HepG2 (cell line): ENCODE measurements at regions not wholly inside any gene's neighbourhood (a gene's known extent, or its start where the extent isn't known, plus 50 kb on each side); places are given as distances from the start of the nearest gene placed in this dataset.

Experiments used
- ATAC-seq: fragments of 200-7000 bp; cut with Tn5 transposase; 3 replicates; pipeline ENCODE4 v1.9.1; 2020; ENCODE audit warnings: mild to moderate bottlenecking, moderate library complexity
- BruUV-seq: library from RNA; stranded (reverse); fragments of 400-500 nt; replicated peaks from 2 replicates; lab custom pipeline; 2021; lab: Mats Ljungman, UMichigan
- CTCF ChIA-PET: fragments of 300-600 bp; formaldehyde crosslinking; extraction: SDS; loops from one replicate; lab custom pipeline; 2021; ENCODE audit warnings: low total read pairs, inconsistent platforms, low intra/inter-chr PET ratio; lab: Yijun Ruan, JAX
- POLR2A ChIA-PET: fragments of 350-600 bp; sonication (Branson Sonifier 250); formaldehyde crosslinking; loops from one replicate; lab custom pipeline; 2020; ENCODE audit warnings: antibody characterized with exemption, inconsistent platforms; lab: Yijun Ruan, JAX
- DNase-seq: peaks from one replicate; pipeline ENCODE4 v3.0.0-alpha.2; 2015; ENCODE audit warnings: low spot score
- FAIRE-seq: peaks from 3 replicates; lab custom pipeline; 2011; peaks lifted over from hg19 to GRCh38; lab: Jason Lieb, UNC
- H2AFZ ChIP-seq: one replicate; pipeline ENCODE4 v1.6.1; 2011; ENCODE audit warnings: low read length, inconsistent platforms
- H3K27ac ChIP-seq: fragments of 300-600 bp; 3 replicates; pipeline ENCODE4 v1.8.0; 2011; ENCODE audit warnings: mixed run types, mild to moderate bottlenecking, mixed read lengths, low read length, inconsistent platforms; ENCODE audit not compliant: insufficient read depth; ENCODE audit errors: extremely low read length
- H3K27me3 ChIP-seq, 2 experiments: fragments of 200-600 bp in 1 of 2; 2 replicates in 1 of 2; 3 replicates in 1 of 2; pipeline versions ENCODE4 v1.6.0 to v1.8.0; 2011; ENCODE audit warnings: low read length in 2 of 2, mild to moderate bottlenecking in 2 of 2, moderate library complexity in 2 of 2, inconsistent platforms in 1 of 2; ENCODE audit not compliant: insufficient read depth in 2 of 2, control insufficient read depth in 1 of 2
- H3K36me3 ChIP-seq, 2 experiments: fragments of 200-600 bp in 1 of 2; replicated peaks in 1 of 2; 2 replicates in 1 of 2; 3 replicates in 1 of 2; pipeline versions ENCODE4 v1.5.1 to v1.8.0; 2011; ENCODE audit warnings: low read length in 2 of 2, inconsistent platforms in 1 of 2; ENCODE audit not compliant: insufficient read depth in 2 of 2, control insufficient read depth in 1 of 2
- H3K4me1 ChIP-seq: 2 replicates; pipeline ENCODE4 v1.5.1; 2012; ENCODE audit warnings: low read length, inconsistent platforms; ENCODE audit not compliant: insufficient read depth
- H3K4me2 ChIP-seq: 2 replicates; pipeline ENCODE4 v1.6.0; 2011; ENCODE audit warnings: low read depth, low read length, inconsistent platforms
- H3K4me3 ChIP-seq, 3 experiments: fragments of 200-600 bp in 1 of 3; sonication (generic), shearing (Covaris generic) in 1 of 3; replicated peaks in 1 of 3; 2 replicates each; pipeline ENCODE4 v1.5.1; 2011 to 2016; ENCODE audit warnings: low read length in 3 of 3, inconsistent platforms in 2 of 3, low read depth in 2 of 3, mild to moderate bottlenecking in 2 of 3, control low read depth in 1 of 3, mixed read lengths in 1 of 3; ENCODE audit not compliant: insufficient read depth in 1 of 3
- H3K79me2 ChIP-seq: one replicate; pipeline ENCODE4 v1.6.1; 2011; ENCODE audit warnings: low read length, inconsistent platforms; ENCODE audit not compliant: insufficient read depth
- H3K9ac ChIP-seq: 2 replicates; pipeline ENCODE4 v1.6.0; 2011; ENCODE audit warnings: mild to moderate bottlenecking, low read depth, low read length, inconsistent platforms; ENCODE audit not compliant: insufficient read depth
- H3K9me3 ChIP-seq: 2 replicates; pipeline ENCODE4 v1.5.1; 2012; ENCODE audit warnings: mild to moderate bottlenecking, low read length
- H4K20me1 ChIP-seq: 2 replicates; pipeline ENCODE4 v1.6.0; 2011; ENCODE audit warnings: inconsistent platforms, mild to moderate bottlenecking, low read length, moderate library complexity; ENCODE audit not compliant: insufficient read depth
- EEA1 ChIP-seq: sonication (generic); formaldehyde crosslinking; IDR thresholded peaks from 2 replicates; pipeline ENCODE4 v1.5.1; 2020; ENCODE audit warnings: mild to moderate bottlenecking, missing genetic modification reagents, borderline replicate concordance
- GZF1 ChIP-seq: sonication (generic); formaldehyde crosslinking; IDR thresholded peaks from 2 replicates; pipeline ENCODE4 v1.5.1; 2020; ENCODE audit warnings: mild to moderate bottlenecking, missing genetic modification reagents
- HMGA1 ChIP-seq: sonication (generic); formaldehyde crosslinking; conservative IDR thresholded peaks from 2 replicates; pipeline ENCODE4 v1.4.0; 2020; ENCODE audit warnings: missing genetic modification reagents
- JUN ChIP-seq: sonication (generic); formaldehyde crosslinking; IDR thresholded peaks from 2 replicates; pipeline ENCODE4 v1.4.0; 2020; ENCODE audit warnings: mild to moderate bottlenecking, missing genetic modification reagents
- MAF1 ChIP-seq: sonication (generic); formaldehyde crosslinking; IDR thresholded peaks from 2 replicates; pipeline ENCODE4 v1.5.0; 2020; ENCODE audit warnings: missing genetic modification reagents, borderline replicate concordance
- REPIN1 ChIP-seq: sonication (generic); formaldehyde crosslinking; IDR thresholded peaks from 2 replicates; pipeline ENCODE4 v1.8.0; 2022; ENCODE audit warnings: missing genetic modification reagents, low read depth, mild to moderate bottlenecking, borderline replicate concordance
- ZNF264 ChIP-seq: sonication (generic); formaldehyde crosslinking; IDR thresholded peaks from 2 replicates; pipeline ENCODE4 v1.4.0; 2020; ENCODE audit warnings: missing genetic modification reagents
- ZNF431 ChIP-seq: sonication (generic); formaldehyde crosslinking; IDR thresholded peaks from 2 replicates; pipeline ENCODE4 v1.9.0; 2022; ENCODE audit warnings: missing genetic modification reagents, low read depth, mild to moderate bottlenecking, borderline replicate concordance
- ZNF777 ChIP-seq: sonication (generic); formaldehyde crosslinking; IDR thresholded peaks from 2 replicates; pipeline ENCODE4 v1.4.0; 2020; ENCODE audit warnings: missing genetic modification reagents
- ZNF781 ChIP-seq: sonication (generic); formaldehyde crosslinking; IDR thresholded peaks from 2 replicates; pipeline ENCODE4 v1.5.1; 2020; ENCODE audit warnings: borderline replicate concordance, mild to moderate bottlenecking, missing genetic modification reagents; ENCODE audit errors: not compliant biosample characterization
- WGBS: methylation state at CpG from one replicate; pipeline ENCODE4 v1.1.6; 2017; ENCODE audit warnings: low lambda C conversion rate; 5-methylcytosine and 5-hydroxymethylcytosine counted together
- in situ Hi-C: cut with HindIII; loops from 2 replicates; pipeline ENCODE4 v1.10.0; 2017; ENCODE audit warnings: low pct_unique_long_range_greater_than_20kb; ENCODE audit not compliant: extremely low pct_ligation_motif_present
- intact Hi-C: fragments of 100-400 bp; cut with micrococcal nuclease; formaldehyde crosslinking; loops from one replicate; pipeline ENCODE4 v1.10.0; 2022; ENCODE audit not compliant: unreplicated experiment
- TF ChIP-seq, protein P1 (sequence below): sonication (generic); formaldehyde crosslinking; IDR thresholded peaks from 2 replicates; pipeline ENCODE4 v1.4.0; 2020; ENCODE audit warnings: missing genetic modification reagents

DNA sequence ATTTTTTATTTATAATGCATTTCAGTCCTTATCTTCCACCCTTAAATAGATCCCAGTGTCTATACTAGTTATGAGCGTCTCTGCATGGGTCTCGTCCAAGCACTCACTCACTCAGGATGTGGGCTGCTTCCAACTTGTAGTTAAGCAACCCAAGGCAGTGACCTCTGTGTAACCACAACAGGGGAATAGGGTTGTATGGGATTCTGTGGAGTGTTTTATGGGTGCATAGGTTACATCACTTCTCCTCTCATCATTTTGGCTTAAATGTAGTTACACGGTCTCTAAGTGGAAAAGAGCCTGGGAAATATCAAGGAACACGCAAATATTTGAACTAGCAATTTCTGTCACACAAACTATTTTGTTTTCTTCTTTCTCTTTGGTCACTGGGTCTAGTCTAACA is 931.0 kb downstream of the STIM2 start:
- Histone ChIP-seq H3K9ac (no peak overlapping the region), H3K27ac (no peak overlapping the region), H3K4me3 (no peak overlapping the region), H3K4me2 (no peak overlapping the region), H3K9me3 (no peaks in the 10 kb centered on the region; the same call in 1 of the 2 replicates), H2AFZ (no peak overlapping the region), H3K79me2 (no peaks in the 10 kb centered on the region), H3K36me3 (no peaks in the 10 kb centered on the region), H3K27me3 (no peaks in the 10 kb centered on the region), H3K4me1 (no peaks in the 10 kb centered on the region), H4K20me1 (no peaks in the 10 kb centered on the region)
- ChIA-PET POLR2A (no interaction called here), CTCF (no interaction called here)
- intact Hi-C loops, result no loop called here
- BruUV-seq, result no TSS peak
- FAIRE-seq, result no peak
- TF ChIP-seq ZNF781, result no peak
- TF ChIP-seq HMGA1, result no peak
- no peak for TF ChIP-seq ZNF777 (CRISPR knock-in tag)
- TF ChIP-seq GZF1 (CRISPR knock-in tag), result no peak
- no peak for TF ChIP-seq JUN (CRISPR knock-in tag)
- no peak for TF ChIP-seq REPIN1 (CRISPR knock-in tag)
- TF ChIP-seq MAF1, result no peak
- TF ChIP-seq ZNF264 (CRISPR knock-in tag), result no peak
- TF ChIP-seq ZNF431 (CRISPR knock-in tag), result no peak
- TF ChIP-seq, protein P1, sequence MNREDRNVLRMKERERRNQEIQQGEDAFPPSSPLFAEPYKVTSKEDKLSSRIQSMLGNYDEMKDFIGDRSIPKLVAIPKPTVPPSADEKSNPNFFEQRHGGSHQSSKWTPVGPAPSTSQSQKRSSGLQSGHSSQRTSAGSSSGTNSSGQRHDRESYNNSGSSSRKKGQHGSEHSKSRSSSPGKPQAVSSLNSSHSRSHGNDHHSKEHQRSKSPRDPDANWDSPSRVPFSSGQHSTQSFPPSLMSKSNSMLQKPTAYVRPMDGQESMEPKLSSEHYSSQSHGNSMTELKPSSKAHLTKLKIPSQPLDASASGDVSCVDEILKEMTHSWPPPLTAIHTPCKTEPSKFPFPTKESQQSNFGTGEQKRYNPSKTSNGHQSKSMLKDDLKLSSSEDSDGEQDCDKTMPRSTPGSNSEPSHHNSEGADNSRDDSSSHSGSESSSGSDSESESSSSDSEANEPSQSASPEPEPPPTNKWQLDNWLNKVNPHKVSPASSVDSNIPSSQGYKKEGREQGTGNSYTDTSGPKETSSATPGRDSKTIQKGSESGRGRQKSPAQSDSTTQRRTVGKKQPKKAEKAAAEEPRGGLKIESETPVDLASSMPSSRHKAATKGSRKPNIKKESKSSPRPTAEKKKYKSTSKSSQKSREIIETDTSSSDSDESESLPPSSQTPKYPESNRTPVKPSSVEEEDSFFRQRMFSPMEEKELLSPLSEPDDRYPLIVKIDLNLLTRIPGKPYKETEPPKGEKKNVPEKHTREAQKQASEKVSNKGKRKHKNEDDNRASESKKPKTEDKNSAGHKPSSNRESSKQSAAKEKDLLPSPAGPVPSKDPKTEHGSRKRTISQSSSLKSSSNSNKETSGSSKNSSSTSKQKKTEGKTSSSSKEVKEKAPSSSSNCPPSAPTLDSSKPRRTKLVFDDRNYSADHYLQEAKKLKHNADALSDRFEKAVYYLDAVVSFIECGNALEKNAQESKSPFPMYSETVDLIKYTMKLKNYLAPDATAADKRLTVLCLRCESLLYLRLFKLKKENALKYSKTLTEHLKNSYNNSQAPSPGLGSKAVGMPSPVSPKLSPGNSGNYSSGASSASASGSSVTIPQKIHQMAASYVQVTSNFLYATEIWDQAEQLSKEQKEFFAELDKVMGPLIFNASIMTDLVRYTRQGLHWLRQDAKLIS, result no peak
- TF ChIP-seq EEA1 (CRISPR knock-in tag), result no peak
- DNase-seq, result no peak
- in situ Hi-C loops, result no loop called here
- WGBS, result 2% methylated on average over 4 of the region's 4 CpGs
- ATAC-seq, result no peak
